22Rv1 (cell line): ENCODE measurements at regions not wholly inside any gene's neighbourhood (a gene's known extent, or its start where the extent isn't known, plus 50 kb on each side); places are given as distances from the start of the nearest gene placed in this dataset.

Experiments used
- H3K27ac ChIP-seq: fragments of 450-650 bp; 2 replicates; pipeline ENCODE4 v1.5.1; 2017
- ZFX ChIP-seq: fragments of 450-650 bp; IDR thresholded peaks from 2 replicates; pipeline ENCODE4 v1.6.1; 2017; ENCODE audit warnings: antibody characterized with exemption, borderline replicate concordance
- TF ChIP-seq, protein P1 (sequence below): fragments of 450-650 bp; IDR thresholded peaks from 2 replicates; pipeline ENCODE4 v1.5.1; 2017; ENCODE audit warnings: mild to moderate bottlenecking

DNA sequence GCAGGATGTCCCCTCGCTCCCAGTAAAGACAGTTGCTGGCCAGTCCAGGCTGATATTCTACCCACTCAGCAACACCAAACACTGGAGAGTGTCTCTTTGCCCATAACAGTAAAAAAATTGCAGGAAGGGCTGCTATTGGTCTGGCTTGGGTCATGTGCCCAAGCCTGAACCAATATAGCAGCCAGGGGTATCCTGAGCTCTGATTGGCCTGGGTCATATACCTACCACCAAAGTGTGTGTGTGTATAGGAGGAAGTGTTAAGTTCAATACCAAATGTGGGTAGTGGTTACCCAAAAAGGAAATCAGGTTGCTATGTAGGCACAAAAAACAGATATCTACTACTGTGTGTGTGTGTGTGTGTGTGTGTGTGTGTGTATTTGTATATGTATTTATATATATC lies 373.2 kb downstream of the BCOR start:
- TF ChIP-seq, protein P1, sequence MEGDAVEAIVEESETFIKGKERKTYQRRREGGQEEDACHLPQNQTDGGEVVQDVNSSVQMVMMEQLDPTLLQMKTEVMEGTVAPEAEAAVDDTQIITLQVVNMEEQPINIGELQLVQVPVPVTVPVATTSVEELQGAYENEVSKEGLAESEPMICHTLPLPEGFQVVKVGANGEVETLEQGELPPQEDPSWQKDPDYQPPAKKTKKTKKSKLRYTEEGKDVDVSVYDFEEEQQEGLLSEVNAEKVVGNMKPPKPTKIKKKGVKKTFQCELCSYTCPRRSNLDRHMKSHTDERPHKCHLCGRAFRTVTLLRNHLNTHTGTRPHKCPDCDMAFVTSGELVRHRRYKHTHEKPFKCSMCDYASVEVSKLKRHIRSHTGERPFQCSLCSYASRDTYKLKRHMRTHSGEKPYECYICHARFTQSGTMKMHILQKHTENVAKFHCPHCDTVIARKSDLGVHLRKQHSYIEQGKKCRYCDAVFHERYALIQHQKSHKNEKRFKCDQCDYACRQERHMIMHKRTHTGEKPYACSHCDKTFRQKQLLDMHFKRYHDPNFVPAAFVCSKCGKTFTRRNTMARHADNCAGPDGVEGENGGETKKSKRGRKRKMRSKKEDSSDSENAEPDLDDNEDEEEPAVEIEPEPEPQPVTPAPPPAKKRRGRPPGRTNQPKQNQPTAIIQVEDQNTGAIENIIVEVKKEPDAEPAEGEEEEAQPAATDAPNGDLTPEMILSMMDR = no peak
- no peak for TF ChIP-seq ZFX
- no peak overlapping the region for H3K27ac ChIP-seq

DNA sequence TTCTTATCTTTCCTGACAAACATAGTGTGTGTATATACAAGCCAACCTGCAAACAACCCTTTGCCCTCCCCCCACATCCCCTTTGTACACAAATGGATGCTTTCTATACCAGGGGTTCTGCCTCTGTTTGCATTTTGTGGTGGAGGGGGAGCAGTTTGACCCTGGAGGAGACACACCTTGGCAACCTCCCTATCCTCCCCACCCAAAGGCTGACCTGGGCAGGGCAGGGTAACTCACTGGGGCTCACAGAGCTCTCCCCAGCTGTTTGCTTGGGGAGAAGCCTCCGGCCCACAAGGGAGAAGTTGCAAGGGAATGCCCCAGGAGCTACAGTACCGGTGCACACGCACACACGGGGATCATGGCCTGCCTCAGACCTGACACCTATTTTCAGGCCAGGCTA lies 372.6 kb downstream of the BCOR start:
- TF ChIP-seq, protein P1 = no peak
- no peak for TF ChIP-seq ZFX

DNA sequence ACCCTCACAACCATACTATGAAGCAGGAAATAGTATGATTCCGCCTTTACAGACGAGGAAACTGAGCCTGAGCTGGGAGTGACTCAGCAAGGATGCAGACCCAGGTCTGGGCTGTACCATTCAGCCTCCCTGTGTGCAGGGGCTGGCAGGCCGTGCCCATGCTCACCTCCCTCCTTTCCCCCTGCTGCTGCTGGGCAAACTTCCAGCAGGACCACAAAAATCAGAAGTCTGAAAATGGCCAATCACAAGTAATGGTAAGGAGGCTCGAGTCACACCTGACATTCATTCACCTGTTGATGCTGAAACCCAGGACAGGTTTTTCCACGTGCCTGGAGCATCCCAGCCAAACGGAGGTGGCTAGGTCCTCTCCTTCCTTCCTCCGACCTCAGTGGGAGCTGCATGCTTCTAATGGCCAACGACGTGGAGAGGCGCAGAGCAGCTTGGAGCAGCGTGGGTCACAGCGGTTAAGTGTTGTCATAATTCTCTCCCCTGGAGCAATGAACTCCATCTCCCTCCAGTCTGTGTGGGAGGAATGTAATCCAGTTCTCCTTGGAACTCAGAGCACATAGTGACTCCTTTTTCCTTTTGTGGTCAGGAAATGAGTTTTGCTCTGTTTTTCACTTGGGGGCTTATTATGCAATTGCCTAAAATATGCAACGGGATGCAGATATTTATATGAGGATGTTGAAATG lies 371.7 kb downstream of the BCOR start:
- H3K27ac ChIP-seq = no peak overlapping the region
- TF ChIP-seq ZFX = no peak
- TF ChIP-seq, protein P1 = no peak

More for the DNA sequence above, 372.6 kb downstream of the BCOR start:
- H3K27ac ChIP-seq = no peak overlapping the region

DNA sequence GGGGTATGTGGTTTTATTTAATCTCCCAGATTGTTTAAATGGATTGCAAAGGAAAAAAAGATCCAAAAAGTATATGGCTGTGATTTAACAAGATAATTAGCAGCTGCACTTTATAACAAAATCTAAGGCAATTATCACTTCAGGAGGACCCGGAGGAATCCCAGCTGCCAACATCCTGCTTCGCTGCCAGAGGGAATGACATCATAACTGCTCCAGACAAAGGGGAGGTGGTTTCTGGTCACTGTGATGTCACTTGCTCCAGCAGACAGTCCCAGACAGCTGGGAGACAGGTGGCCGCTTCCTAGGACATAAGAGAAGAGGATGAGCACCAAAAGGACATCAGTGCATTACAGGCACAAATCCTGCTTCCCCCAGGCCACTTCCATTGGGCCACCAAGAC lies 371.0 kb downstream of the BCOR start:
- H3K27ac ChIP-seq = no peak overlapping the region

DNA sequence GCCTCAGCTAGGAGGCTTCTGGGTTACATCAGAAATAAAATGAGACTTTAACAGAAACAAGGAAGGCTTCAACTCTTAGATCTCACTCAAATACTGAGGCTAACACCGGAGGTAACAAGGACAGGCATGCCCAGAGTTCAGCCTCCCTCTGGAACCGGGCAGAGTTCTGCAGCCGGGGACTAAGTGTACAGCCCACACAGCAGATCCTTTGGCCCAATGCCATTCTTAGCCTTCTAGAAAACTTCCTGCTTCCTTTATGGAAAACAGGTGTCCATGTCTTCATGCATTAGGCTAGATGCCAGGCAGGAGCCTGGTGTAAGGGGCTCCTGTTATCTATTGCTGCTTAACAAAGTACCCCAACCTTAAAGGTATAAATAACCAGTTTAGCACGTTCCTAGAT lies 369.7 kb downstream of the BCOR start:
- no peak overlapping the region for H3K27ac ChIP-seq
- no peak for TF ChIP-seq ZFX
- TF ChIP-seq, protein P1 = no peak

More for the DNA sequence above, 371.0 kb downstream of the BCOR start:
- no peak for TF ChIP-seq ZFX
- TF ChIP-seq, protein P1 = no peak

DNA sequence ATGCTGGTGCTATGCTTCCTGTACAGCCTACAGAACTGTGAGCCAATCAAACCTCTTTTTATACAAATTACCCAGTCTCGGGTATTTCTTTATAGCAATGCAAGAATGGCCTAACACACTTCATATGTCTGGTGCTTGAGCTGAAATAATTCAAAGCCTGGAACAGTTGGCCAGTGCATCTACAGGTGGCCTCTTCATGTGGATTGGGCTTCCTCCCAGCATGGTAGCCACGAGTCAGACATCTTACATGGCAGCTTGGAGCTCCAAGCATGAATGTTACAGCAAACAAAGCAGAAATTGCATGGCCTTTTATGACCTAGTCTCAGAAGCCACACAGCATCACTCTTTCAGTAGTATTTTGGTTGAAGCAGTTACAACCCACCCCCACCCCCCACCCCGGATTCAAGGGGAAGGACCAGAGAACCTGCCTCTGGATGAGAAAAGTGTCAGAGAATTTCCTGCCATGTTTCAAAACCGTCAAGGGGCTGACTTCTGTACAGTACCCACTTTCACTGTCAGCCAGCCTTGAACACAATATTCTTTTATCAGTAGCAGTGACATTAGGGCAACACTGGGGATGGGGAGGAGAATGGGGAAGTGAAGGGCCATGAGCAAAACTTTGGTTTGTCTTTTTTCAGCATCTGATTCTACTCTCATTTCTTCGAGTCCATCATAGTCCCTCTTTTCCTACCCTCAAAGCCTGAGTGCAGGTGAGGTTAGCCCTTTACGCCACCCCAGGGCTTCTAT lies 368.7 kb downstream of the BCOR start:
- no peak overlapping the region for H3K27ac ChIP-seq
- TF ChIP-seq, protein P1 = no peak
- no peak for TF ChIP-seq ZFX
